Tibial nerve (tissue), 4 donors: ENCODE measurements at regions not wholly inside any gene's neighbourhood (a gene's known extent, or its start where the extent isn't known, plus 50 kb on each side); places are given as distances from the start of the nearest gene placed in this dataset.

Experiments used
- DNase-seq, 2 donors: peaks; one replicate each; pipeline ENCODE4 v3.0.0-alpha.2; 2019; ENCODE audit warnings: low spot score in 2 of 2
- H3K27ac ChIP-seq, 4 donors: fragments of 200-600 bp; sonication (generic) in 3 of 4; one replicate each; pipeline ENCODE4 v1.5.1; 2017 to 2019; ENCODE audit warnings: mild to moderate bottlenecking in 1 of 4
- H3K27me3 ChIP-seq, 2 donors: fragments of 200-600 bp; sonication (generic) in 1 of 2; one replicate each; pipeline versions ENCODE4 v1.5.1 to v1.6.0; 2017 to 2019
- H3K36me3 ChIP-seq, 3 donors: fragments of 200-600 bp; sonication (generic); one replicate each; pipeline ENCODE4 v1.5.1; 2018 to 2019
- H3K4me1 ChIP-seq, 4 donors: fragments of 200-600 bp; sonication (generic) in 3 of 4; one replicate each; pipeline ENCODE4 v1.5.1; 2017 to 2019
- H3K4me3 ChIP-seq, 4 donors: fragments of 200-600 bp; sonication (generic) in 3 of 4; one replicate each; pipeline ENCODE4 v1.5.1; 2017 to 2019; ENCODE audit warnings: mild to moderate bottlenecking in 1 of 4, moderate library complexity in 1 of 4
- H3K9me3 ChIP-seq, 4 donors: fragments of 200-600 bp; sonication (generic) in 3 of 4; one replicate each; pipeline ENCODE4 v1.5.1; 2017 to 2019
- CTCF ChIP-seq, 5 experiments: fragments of 200-600 bp in 3 of 5; fragments of 450-650 bp in 2 of 5; sonication (generic) in 3 of 5; IDR thresholded peaks; one replicate each; pipeline ENCODE4 v1.5.1; 2016 to 2019; ENCODE audit warnings: antibody characterized with exemption in 5 of 5, mild to moderate bottlenecking in 3 of 5, moderate library complexity in 2 of 5
- EP300 ChIP-seq, 2 donors: sonication (generic); formaldehyde crosslinking; IDR thresholded peaks; one replicate each; pipeline ENCODE4 v1.6.1; 2017; ENCODE audit warnings: antibody characterized with exemption in 2 of 2, mild to moderate bottlenecking in 1 of 2
- POLR2A ChIP-seq, 2 donors: fragments of 450-650 bp; IDR thresholded peaks; one replicate each; pipeline ENCODE4 v1.6.1; 2017; ENCODE audit warnings: antibody characterized with exemption in 2 of 2, mild to moderate bottlenecking in 2 of 2, moderate library complexity in 2 of 2
- WGBS, 2 donors: methylation state at CpG; one replicate each; pipeline ENCODE4 v1.1.5; 2018; 5-methylcytosine and 5-hydroxymethylcytosine counted together

GRCh38 chr10:65320236-65321026 is 1605.4 kb upstream of the LRRTM3 start:
- Histone ChIP-seq H3K4me1 (no peaks in the 10 kb centered on the region), H3K27ac (no peak overlapping the region), H3K4me3 (no peak overlapping the region), H3K27me3 (no peaks in the 10 kb centered on the region), H3K9me3 (no peaks in the 10 kb centered on the region), H3K36me3 (no peaks in the 10 kb centered on the region)
- TF ChIP-seq CTCF (IDR thresholded peaks at IDR 0.05) = no peak
- no peak for TF ChIP-seq POLR2A (IDR thresholded peaks at IDR 0.05)
- TF ChIP-seq EP300 (IDR thresholded peaks at IDR 0.05) = no peak
- DNase-seq = no peak
- 62 to 77% methylated on average over 3 of the region's 3 CpGs for WGBS, 2 donors

- no peaks in the 10 kb centered on the region for H3K9me3 ChIP-seq
- H3K36me3 ChIP-seq = no peaks in the 10 kb centered on the region
- no peak for DNase-seq
- 94% methylated on average over 6 of the region's 6 CpGs for WGBS, 2 donors
- H3K4me1 ChIP-seq = no peaks in the 10 kb centered on the region
- no peak overlapping the region for H3K4me3 ChIP-seq
- H3K27ac ChIP-seq = no peak overlapping the region
- no peaks in the 10 kb centered on the region for H3K27me3 ChIP-seq
- TF ChIP-seq POLR2A (IDR thresholded peaks at IDR 0.05) (no peak), EP300 (IDR thresholded peaks at IDR 0.05) (no peak), CTCF (IDR thresholded peaks at IDR 0.05) (no peak)
Observed at GRCh38 chr10:65323802-65324201, 1602.0 kb upstream of the LRRTM3 start.

GRCh38 chr10:65325913-65326312 is 1599.9 kb upstream of the LRRTM3 start:
- no peaks in the 10 kb centered on the region for H3K27me3 ChIP-seq
- no peak overlapping the region for H3K27ac ChIP-seq
- no peaks in the 10 kb centered on the region for H3K4me1 ChIP-seq
- H3K4me3 ChIP-seq = no peak overlapping the region
- no peaks in the 10 kb centered on the region for H3K36me3 ChIP-seq
- DNase-seq = no peak
- no peaks in the 10 kb centered on the region for H3K9me3 ChIP-seq
- WGBS, 2 donors = 32 to 48% methylated on average over 2 of the region's 2 CpGs
- TF ChIP-seq EP300 (IDR thresholded peaks at IDR 0.05) (no peak), POLR2A (IDR thresholded peaks at IDR 0.05) (no peak), CTCF (IDR thresholded peaks at IDR 0.05) (no peak)

- Histone ChIP-seq H3K4me3 (no peak overlapping the region), H3K9me3 (no peaks in the 10 kb centered on the region), H3K4me1 (no peaks in the 10 kb centered on the region), H3K36me3 (no peaks in the 10 kb centered on the region), H3K27me3 (no peaks in the 10 kb centered on the region), H3K27ac (no peak overlapping the region)
- no peak for DNase-seq
- TF ChIP-seq EP300 (IDR thresholded peaks at IDR 0.05) = no peak
- TF ChIP-seq POLR2A (IDR thresholded peaks at IDR 0.05) = no peak
- TF ChIP-seq CTCF (IDR thresholded peaks at IDR 0.05) = no peak
Observed at GRCh38 chr10:65328486-65328885, 1597.3 kb upstream of the LRRTM3 start.

GRCh38 chr10:65335311-65335710 is 1590.5 kb upstream of the LRRTM3 start:
- 89 to 90% methylated on average over 2 of the region's 2 CpGs for WGBS, 2 donors
- TF ChIP-seq POLR2A (IDR thresholded peaks at IDR 0.05) (no peak), EP300 (IDR thresholded peaks at IDR 0.05) (no peak), CTCF (IDR thresholded peaks at IDR 0.05) (no peak)
- Histone ChIP-seq H3K27ac (no peak overlapping the region), H3K36me3 (no peaks in the 10 kb centered on the region), H3K9me3 (no peaks in the 10 kb centered on the region), H3K27me3 (no peaks in the 10 kb centered on the region), H3K4me3 (no peak overlapping the region), H3K4me1 (no peaks in the 10 kb centered on the region)
- DNase-seq = no peak
